HEK293T (cell line): ENCODE measurements at regions not wholly inside any gene's neighbourhood (a gene's known extent, or its start where the extent isn't known, plus 50 kb on each side); places are given as distances from the start of the nearest gene placed in this dataset.

Source experiments
- CTCF ChIA-PET: fragments of 350-600 bp; formaldehyde crosslinking; extraction: SDS; loops from one replicate; lab custom pipeline; 2021; ENCODE audit warnings: antibody characterized with exemption, inconsistent platforms; lab: Yijun Ruan, JAX
- POLR2A ChIA-PET: fragments of 350-600 bp; formaldehyde crosslinking; extraction: SDS; loops from one replicate; lab custom pipeline; 2020; ENCODE audit warnings: antibody characterized with exemption, inconsistent platforms; lab: Yijun Ruan, JAX
- DNase-seq: peaks from one replicate; pipeline ENCODE4 v3.0.0; 2012; ENCODE audit warnings: mixed read lengths; ENCODE audit errors: extremely low spot score
- ARNT ChIP-seq: fragments of 450-650 bp; IDR thresholded peaks from 2 replicates; pipeline ENCODE4 v1.6.1; 2017; ENCODE audit warnings: mild to moderate bottlenecking
- BHLHE40 ChIP-seq: fragments of 450-650 bp; IDR thresholded peaks from 2 replicates; pipeline ENCODE4 v1.6.1; 2016; ENCODE audit warnings: mild to moderate bottlenecking, moderate library complexity, borderline replicate concordance
- CTBP1 ChIP-seq: fragments of 450-650 bp; IDR thresholded peaks from 2 replicates; pipeline ENCODE4 v1.6.1; 2016; ENCODE audit warnings: borderline replicate concordance
- ELF4 ChIP-seq: fragments of 450-650 bp; IDR thresholded peaks from 2 replicates; pipeline ENCODE4 v1.6.1; 2017; ENCODE audit warnings: antibody characterized with exemption
- FOXA1 ChIP-seq: fragments of 450-650 bp; IDR thresholded peaks from 2 replicates; pipeline ENCODE4 v1.6.1; 2016; ENCODE audit warnings: mild to moderate bottlenecking
- FOXK2 ChIP-seq: fragments of 450-650 bp; IDR thresholded peaks from 2 replicates; pipeline ENCODE4 v1.6.1; 2016; ENCODE audit warnings: mild to moderate bottlenecking
- FOXM1 ChIP-seq: fragments of 450-650 bp; IDR thresholded peaks from 2 replicates; pipeline ENCODE4 v1.6.1; 2017; ENCODE audit warnings: mild to moderate bottlenecking, borderline replicate concordance
- HDGF ChIP-seq: fragments of 450-650 bp; IDR thresholded peaks from 2 replicates; pipeline ENCODE4 v1.6.1; 2017; ENCODE audit warnings: antibody characterized with exemption, borderline replicate concordance
- L3MBTL2 ChIP-seq: fragments of 450-650 bp; conservative IDR thresholded peaks from 2 replicates; pipeline ENCODE4 v1.6.1; 2016; ENCODE audit warnings: mild to moderate bottlenecking
- LEF1 ChIP-seq: fragments of 450-650 bp; IDR thresholded peaks from 2 replicates; pipeline ENCODE4 v1.6.1; 2017; ENCODE audit warnings: mild to moderate bottlenecking, borderline replicate concordance
- NFRKB ChIP-seq: fragments of 450-650 bp; IDR thresholded peaks from 2 replicates; pipeline ENCODE4 v1.6.1; 2016; ENCODE audit warnings: mild to moderate bottlenecking, moderate library complexity
- SP1 ChIP-seq: fragments of 450-650 bp; IDR thresholded peaks from 2 replicates; pipeline ENCODE4 v1.6.1; 2017
- SUZ12 ChIP-seq: fragments of 450-650 bp; IDR thresholded peaks from 2 replicates; pipeline ENCODE4 v1.6.1; 2016; ENCODE audit warnings: mild to moderate bottlenecking
- TARDBP ChIP-seq: fragments of 450-650 bp; IDR thresholded peaks from 2 replicates; pipeline ENCODE4 v1.6.1; 2016
- ZNF384 ChIP-seq: fragments of 450-650 bp; IDR thresholded peaks from 2 replicates; pipeline ENCODE4 v1.6.1; 2016
- TF ChIP-seq, protein P1 (sequence below): fragments of 450-650 bp; IDR thresholded peaks from 2 replicates; pipeline ENCODE4 v1.6.1; 2016

DNA sequence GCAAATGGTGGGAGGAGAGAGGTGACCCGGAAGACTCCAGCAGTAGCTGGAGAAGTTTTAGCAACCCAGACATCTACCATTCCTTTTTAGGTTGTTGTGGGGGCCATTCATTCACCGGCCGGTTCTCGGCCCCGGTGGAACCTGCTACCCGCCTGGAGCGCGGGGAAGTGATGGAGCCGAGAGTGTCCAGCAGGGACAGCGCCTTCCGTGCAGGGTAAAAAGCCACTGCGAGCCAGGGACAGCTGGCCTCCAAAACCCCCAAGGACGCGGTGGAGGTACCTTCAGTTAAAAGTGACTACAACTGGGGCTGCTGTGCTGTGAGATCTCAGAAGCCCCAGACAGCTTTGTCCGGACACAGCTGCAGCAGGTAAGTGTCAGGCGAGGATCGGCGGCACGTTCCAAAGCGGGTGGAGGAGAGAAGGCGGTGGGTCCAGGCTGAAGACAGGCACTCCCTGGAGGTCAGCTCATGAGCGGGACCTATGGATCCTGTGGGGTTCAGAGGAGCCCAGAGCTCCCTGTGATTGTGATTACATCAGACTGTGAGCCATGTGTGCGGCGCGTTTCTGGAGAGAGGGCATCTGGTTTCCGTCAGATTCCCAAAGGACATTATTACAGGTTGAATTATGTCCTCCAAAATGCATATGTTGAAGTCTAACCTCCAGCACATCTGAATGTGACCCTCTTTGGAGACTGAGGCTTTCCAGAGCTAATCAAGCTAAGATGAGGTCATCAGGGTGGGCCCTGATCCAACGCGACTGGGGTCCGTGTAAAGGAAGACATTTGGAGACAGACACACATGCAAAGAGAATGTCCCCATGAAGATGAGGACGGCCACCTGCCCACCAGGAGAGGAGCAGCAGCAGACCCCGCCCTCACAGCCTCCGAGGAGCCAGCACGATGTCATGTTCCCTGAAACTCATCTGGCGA, 276.3 kb downstream of the EIPR1 start:
- TF ChIP-seq ZNF384 = no peak
- TF ChIP-seq, protein P1, sequence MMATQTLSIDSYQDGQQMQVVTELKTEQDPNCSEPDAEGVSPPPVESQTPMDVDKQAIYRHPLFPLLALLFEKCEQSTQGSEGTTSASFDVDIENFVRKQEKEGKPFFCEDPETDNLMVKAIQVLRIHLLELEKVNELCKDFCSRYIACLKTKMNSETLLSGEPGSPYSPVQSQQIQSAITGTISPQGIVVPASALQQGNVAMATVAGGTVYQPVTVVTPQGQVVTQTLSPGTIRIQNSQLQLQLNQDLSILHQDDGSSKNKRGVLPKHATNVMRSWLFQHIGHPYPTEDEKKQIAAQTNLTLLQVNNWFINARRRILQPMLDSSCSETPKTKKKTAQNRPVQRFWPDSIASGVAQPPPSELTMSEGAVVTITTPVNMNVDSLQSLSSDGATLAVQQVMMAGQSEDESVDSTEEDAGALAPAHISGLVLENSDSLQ = no peak
- TF ChIP-seq TARDBP = no peak
- TF ChIP-seq CTBP1 = no peak
- TF ChIP-seq HDGF = no peak
- no peak for TF ChIP-seq L3MBTL2
- no peak for TF ChIP-seq FOXK2
- ChIA-PET CTCF (interaction anchor here (0.7 kb wide), 1 partner anchor 76 kb away, joined by 3 read pairs; no protein-coding TSS in a partner anchor), POLR2A (no interaction called here)
- no peak for DNase-seq

DNA sequence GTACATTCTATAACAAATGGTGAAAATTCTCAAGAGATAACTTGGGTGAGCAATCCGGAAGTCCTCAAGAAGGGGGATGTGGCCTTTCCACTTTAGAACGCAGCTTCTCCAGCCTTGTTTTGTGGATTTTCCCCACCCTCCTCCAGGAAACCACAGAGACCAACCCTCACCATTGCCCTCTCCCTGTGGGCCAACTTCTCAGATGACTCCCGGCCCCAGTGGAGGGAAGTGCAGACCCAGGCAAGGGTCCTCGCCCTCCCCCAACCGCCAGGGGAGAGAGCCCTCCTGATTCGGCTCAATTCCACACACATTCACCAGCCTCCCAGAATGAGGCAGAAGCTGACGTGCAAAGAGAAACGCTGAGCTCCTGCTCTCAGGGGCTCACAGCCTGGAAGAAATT, 277.2 kb downstream of the EIPR1 start:
- TF ChIP-seq SUZ12 (no peak), CTBP1 (no peak), FOXK2 (no peak), ELF4 (no peak), BHLHE40 (no peak), NFRKB (no peak), LEF1 (no peak), HDGF (no peak)
- CTCF ChIA-PET = interaction anchor here (0.7 kb wide), 1 partner anchor 75 kb away, joined by 3 read pairs; no protein-coding TSS in a partner anchor
- POLR2A ChIA-PET = no interaction called here
- DNase-seq = no peak

DNA sequence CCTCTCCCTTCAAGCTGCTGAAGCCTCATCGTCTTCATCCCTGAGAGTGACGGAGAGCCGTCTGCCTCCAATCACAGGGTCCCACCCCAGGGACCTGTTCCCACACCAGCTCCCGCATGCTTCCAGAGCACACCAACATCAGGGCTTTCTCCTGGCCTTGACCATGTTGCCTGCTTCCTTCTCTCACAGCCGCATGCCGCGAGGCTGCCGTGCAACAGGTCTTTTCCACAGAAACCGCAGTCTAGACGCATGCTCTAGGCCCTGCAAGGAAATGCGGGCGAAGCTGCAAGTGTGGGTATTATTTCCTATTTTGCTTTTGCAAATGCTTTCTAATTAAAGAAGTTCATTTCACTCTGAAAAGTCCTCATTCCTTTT, 277.8 kb downstream of the EIPR1 start:
- ChIA-PET POLR2A (no interaction called here), CTCF (no interaction called here)
- TF ChIP-seq CTBP1 (no peak), FOXM1 (no peak)
- DNase-seq = no peak

DNA sequence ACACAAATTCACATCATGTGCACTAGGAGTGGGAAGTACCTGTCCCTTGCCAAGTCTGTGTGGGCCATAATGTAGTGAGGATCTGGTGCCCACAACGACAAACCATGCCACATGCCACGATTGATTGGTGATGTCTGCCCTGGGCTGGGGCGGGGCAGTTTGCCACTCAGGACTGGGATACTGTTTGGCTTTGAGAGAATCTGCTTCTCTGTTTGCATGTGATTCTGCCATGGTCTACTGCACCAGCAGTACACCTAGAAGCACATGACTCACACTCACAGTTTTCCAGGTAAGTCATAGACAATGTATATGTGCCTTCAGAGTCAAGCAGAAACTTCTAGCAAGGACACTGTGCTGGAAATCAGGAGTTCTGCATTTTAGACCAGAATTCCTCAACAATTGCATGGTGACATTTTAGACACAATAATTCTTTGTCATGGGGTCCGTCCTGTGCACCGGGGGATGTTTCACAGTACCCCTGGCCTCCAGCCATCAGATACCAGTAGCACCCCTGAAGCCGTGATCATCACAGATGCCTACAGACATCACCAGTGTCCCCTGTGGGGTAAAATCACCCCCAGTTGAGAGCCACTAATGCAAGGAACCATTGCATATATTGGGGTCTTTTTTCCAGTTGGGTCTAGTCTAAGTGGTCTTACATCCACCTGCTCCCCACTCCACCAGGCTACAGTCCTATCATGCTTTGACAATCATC, 278.3 kb downstream of the EIPR1 start:
- no peak for TF ChIP-seq FOXA1
- no peak for DNase-seq
- POLR2A ChIA-PET = no interaction called here
- CTCF ChIA-PET = no interaction called here

DNA sequence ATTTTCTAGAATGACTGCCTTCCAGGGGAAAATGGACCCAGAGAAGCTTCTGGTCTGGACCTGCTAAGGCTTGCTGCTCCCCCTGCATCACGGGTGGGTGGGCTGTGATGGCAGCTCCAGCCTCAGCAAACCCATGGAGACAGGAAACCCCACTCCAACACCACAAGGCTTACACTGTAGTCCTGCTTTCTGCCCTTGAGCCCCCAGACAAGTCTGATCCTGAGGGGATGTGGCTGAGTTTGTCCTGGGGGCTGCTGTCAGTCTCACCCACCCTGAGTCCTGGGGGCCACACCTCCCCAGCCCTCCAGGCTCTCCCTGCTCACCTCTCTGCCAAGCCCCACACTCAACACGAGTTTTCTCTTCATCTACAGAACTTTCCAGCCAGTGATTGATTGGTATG, 279.4 kb downstream of the EIPR1 start:
- peak; percentile 1 for DNase-seq
- ChIA-PET CTCF (no interaction called here), POLR2A (no interaction called here)
- no peak for TF ChIP-seq SUZ12
- TF ChIP-seq BHLHE40 = no peak
- no peak for TF ChIP-seq HDGF
- TF ChIP-seq, protein P1 = no peak
- no peak for TF ChIP-seq ELF4
- TF ChIP-seq FOXM1 = no peak
- TF ChIP-seq CTBP1 = no peak
- TF ChIP-seq SP1 = no peak
- no peak for TF ChIP-seq NFRKB
- no peak for TF ChIP-seq LEF1
- no peak for TF ChIP-seq FOXA1
- TF ChIP-seq ZNF384 = no peak
- TF ChIP-seq TARDBP = no peak
- no peak for TF ChIP-seq FOXK2
- TF ChIP-seq ARNT = no peak
- TF ChIP-seq L3MBTL2 = no peak

DNA sequence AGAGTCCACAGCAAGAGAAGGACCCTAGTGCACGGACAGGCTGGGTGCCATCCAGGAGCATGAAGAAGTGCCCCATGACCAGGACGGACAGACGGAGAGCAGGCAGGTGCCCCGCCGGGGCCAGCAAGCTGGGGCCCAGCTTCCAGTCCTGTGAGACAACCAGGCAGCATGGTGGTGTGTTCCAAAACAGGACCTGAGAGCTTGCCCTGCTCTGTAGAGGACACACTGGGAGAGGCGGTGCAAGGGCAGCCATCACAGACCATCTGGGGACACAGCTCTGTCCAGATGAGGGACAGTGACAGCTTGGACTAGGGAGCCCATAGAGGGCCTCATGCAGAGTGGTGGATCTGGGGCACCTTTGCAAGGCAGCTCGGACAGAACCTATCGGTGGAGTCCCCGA, 279.8 kb downstream of the EIPR1 start:
- ChIA-PET POLR2A (no interaction called here), CTCF (no interaction called here)

More for the DNA sequence above, 279.8 kb downstream of the EIPR1 start:
- DNase-seq = peak; percentile 2
- TF ChIP-seq BHLHE40 (no peak), L3MBTL2 (no peak), TARDBP (no peak), NFRKB (no peak), SUZ12 (no peak), CTBP1 (no peak), LEF1 (no peak)
